IgD-negative memory B cell (primary cell): ENCODE measurements at regions not wholly inside any gene's neighbourhood (a gene's known extent, or its start where the extent isn't known, plus 50 kb on each side); places are given as distances from the start of the nearest gene placed in this dataset.

Experiments
- H3K27ac Mint-ChIP-seq, 3 donors: one replicate each; pipeline ENCODE4 v1.8.0; 2020 to 2022; ENCODE audit warnings: mild to moderate bottlenecking in 3 of 3, mixed read lengths in 3 of 3, moderate library complexity in 1 of 3
- H3K27me3 Mint-ChIP-seq: one replicate; pipeline ENCODE4 v1.8.0; 2021; ENCODE audit warnings: mixed read lengths
- H3K36me3 Mint-ChIP-seq: one replicate; pipeline ENCODE4 v1.8.0; 2020; ENCODE audit warnings: mild to moderate bottlenecking, mixed read lengths
- H3K4me1 Mint-ChIP-seq, 3 donors: one replicate each; pipeline ENCODE4 v1.8.0; 2020 to 2022; ENCODE audit warnings: mixed read lengths in 3 of 3, mild to moderate bottlenecking in 1 of 3
- H3K4me3 Mint-ChIP-seq, 4 donors: one replicate each; pipeline ENCODE4 v1.8.0; 2020 to 2022; ENCODE audit warnings: mild to moderate bottlenecking in 4 of 4, mixed read lengths in 4 of 4, moderate library complexity in 3 of 4
- H3K9me3 Mint-ChIP-seq, 3 donors: one replicate each; pipeline ENCODE4 v1.8.0; 2020 to 2021; ENCODE audit warnings: mixed read lengths in 3 of 3, mild to moderate bottlenecking in 1 of 3

DNA sequence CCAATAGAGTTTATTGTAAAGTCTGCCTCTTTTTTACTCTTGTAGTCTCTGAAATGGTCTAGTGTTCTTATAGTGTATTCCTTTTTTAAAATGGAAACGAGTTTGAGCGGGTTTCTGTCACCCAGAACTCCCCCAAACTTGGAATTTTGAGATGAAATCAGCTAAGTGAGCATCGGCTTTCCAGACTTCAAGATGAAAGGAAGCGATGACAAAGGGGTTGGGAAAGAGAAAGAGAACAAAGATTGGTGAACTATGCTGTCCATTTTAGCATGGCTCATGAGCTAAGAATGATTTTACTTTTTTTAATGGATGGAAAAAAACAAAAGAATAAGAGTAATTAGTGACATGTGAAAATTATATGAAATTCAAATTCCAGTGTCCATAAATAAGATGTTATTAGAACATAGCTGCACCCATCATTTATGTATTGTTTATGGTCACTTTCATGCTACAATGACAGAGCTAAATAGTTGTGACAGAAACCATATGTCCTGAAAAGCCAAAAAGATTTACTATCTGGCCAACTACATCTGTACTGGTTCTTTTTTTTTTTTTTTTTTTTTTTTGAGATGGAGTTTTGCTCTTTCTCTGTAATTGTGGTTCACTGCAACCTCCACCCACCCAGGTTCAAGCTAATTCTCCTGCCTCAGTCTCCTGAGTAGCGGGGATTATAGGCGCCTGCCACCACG, 52.7 kb upstream of the PDZRN3 start:
- H3K9me3 Mint-ChIP-seq: peaks cover 5 to 11% (median 7%) of the 10 kb centered on the region in 3 donors
- no peaks in the 10 kb centered on the region for H3K27me3 Mint-ChIP-seq
- H3K36me3 Mint-ChIP-seq: no peaks in the 10 kb centered on the region
- no peak overlapping the region for H3K4me3 Mint-ChIP-seq
- no peaks in the 10 kb centered on the region for H3K4me1 Mint-ChIP-seq
- no peak overlapping the region for H3K27ac Mint-ChIP-seq
